SK-N-SH (cell line): ENCODE measurements at regions not wholly inside any gene's neighbourhood (a gene's known extent, or its start where the extent isn't known, plus 50 kb on each side); places are given as distances from the start of the nearest gene placed in this dataset.

Source experiments
- CTCF ChIA-PET: fragments of 300-600, 350-600 bp; formaldehyde crosslinking; extraction: SDS; loops from one replicate; lab custom pipeline; 2021; lab: Yijun Ruan, JAX
- POLR2A ChIA-PET: fragments of 350-600 bp; sonication (Branson Sonifier 250); formaldehyde crosslinking; extraction: SDS; loops from one replicate; lab custom pipeline; 2020; ENCODE audit warnings: antibody characterized with exemption, inconsistent platforms; lab: Yijun Ruan, JAX
- DNase-seq: peaks from one replicate; pipeline ENCODE4 v3.0.0; 2012
- H2AFZ ChIP-seq: fragments of 200-600 bp; sonication (generic); 2 replicates; pipeline ENCODE4 v1.8.1; 2016; ENCODE audit warnings: antibody characterized with exemption, mild to moderate bottlenecking, low read depth
- H3F3A ChIP-seq: fragments of 200-600 bp; sonication (generic); replicated peaks from 2 replicates; pipeline ENCODE3; 2016; ENCODE audit warnings: antibody characterized with exemption, mild to moderate bottlenecking; ENCODE audit not compliant: insufficient read depth
- H3K27ac ChIP-seq, 2 experiments: fragments of 200-500 bp in 1 of 2; fragments of 200-600 bp in 1 of 2; sonication (Bioruptor generic) in 1 of 2; sonication (generic), shearing (Covaris generic) in 1 of 2; 2 replicates each; pipeline versions ENCODE4 v1.5.1 to v1.6.1; 2014 to 2016; ENCODE audit warnings: low read depth in 2 of 2, inconsistent platforms in 1 of 2, low read length in 1 of 2, mild to moderate bottlenecking in 1 of 2, mixed read lengths in 1 of 2
- H3K27me3 ChIP-seq: fragments of 200-600 bp; sonication (generic), shearing (Covaris generic); 2 replicates; pipeline ENCODE4 v1.6.1; 2016; ENCODE audit warnings: mixed run types; ENCODE audit not compliant: insufficient read depth
- H3K36me3 ChIP-seq, 2 experiments: fragments of 200-500 bp in 1 of 2; fragments of 200-600 bp in 1 of 2; sonication (Bioruptor generic) in 1 of 2; sonication (generic) in 1 of 2; replicated peaks in 1 of 2; 2 replicates each; pipeline versions ENCODE3 to v1.5.1; 2014 to 2016; ENCODE audit warnings: low read length in 1 of 2, mild to moderate bottlenecking in 1 of 2; ENCODE audit not compliant: insufficient read depth in 2 of 2, control insufficient read depth in 1 of 2
- H3K4me1 ChIP-seq, 2 experiments: fragments of 200-500 bp in 1 of 2; fragments of 200-600 bp in 1 of 2; sonication (Bioruptor generic) in 1 of 2; sonication (generic), shearing (Covaris generic) in 1 of 2; 2 replicates each; pipeline versions ENCODE4 v1.5.1 to v1.6.1; 2014 to 2016; ENCODE audit warnings: low read depth in 1 of 2, low read length in 1 of 2, mixed run types in 1 of 2; ENCODE audit not compliant: insufficient read depth in 2 of 2, control insufficient read depth in 1 of 2
- H3K4me2 ChIP-seq: fragments of 200-600 bp; sonication (generic), shearing (Covaris generic); 2 replicates; pipeline ENCODE4 v1.6.1; 2017; ENCODE audit warnings: mixed run types
- H3K4me3 ChIP-seq, 2 experiments: fragments of 200-500 bp in 1 of 2; fragments of 200-600 bp in 1 of 2; sonication (Bioruptor generic) in 1 of 2; sonication (generic), shearing (Covaris generic) in 1 of 2; 2 replicates each; pipeline versions ENCODE4 v1.5.1 to v1.8.1; 2014 to 2016; ENCODE audit warnings: low read depth in 2 of 2, inconsistent platforms in 1 of 2, low read length in 1 of 2, mild to moderate bottlenecking in 1 of 2, mixed read lengths in 1 of 2, moderate library complexity in 1 of 2
- H3K79me2 ChIP-seq: fragments of 200-600 bp; sonication (generic); 2 replicates; pipeline ENCODE4 v1.8.1; 2017; ENCODE audit warnings: mild to moderate bottlenecking; ENCODE audit not compliant: insufficient read depth
- H3K9ac ChIP-seq: fragments of 200-600 bp; sonication (generic); 2 replicates; pipeline ENCODE4 v1.6.1; 2017; ENCODE audit warnings: mixed run types
- H3K9me2 ChIP-seq: fragments of 200-600 bp; sonication (generic); 2 replicates; pipeline ENCODE4 v1.6.1; 2017; ENCODE audit warnings: mixed run types
- H3K9me3 ChIP-seq: fragments of 200-600 bp; sonication (generic); 2 replicates; pipeline ENCODE4 v1.6.1; 2017; ENCODE audit warnings: mixed run types, mild to moderate bottlenecking, moderate library complexity
- H4K20me1 ChIP-seq: fragments of 200-600 bp; sonication (generic); 2 replicates; pipeline ENCODE4 v1.6.1; 2017; ENCODE audit warnings: mild to moderate bottlenecking, mixed run types; ENCODE audit not compliant: insufficient read depth
- CHD2 ChIP-seq: fragments of 150-350 bp; IDR thresholded peaks from 2 replicates; pipeline ENCODE4 v1.6.1; 2018; ENCODE audit warnings: low read length; ENCODE audit not compliant: partially characterized antibody
- EZH2phosphoT487 ChIP-seq: fragments of 200-600 bp; sonication (generic); IDR thresholded peaks from 2 replicates; pipeline ENCODE4 v1.6.1; 2017; ENCODE audit warnings: low read depth, mixed run types, mild to moderate bottlenecking, antibody characterized with exemption, moderate library complexity, borderline replicate concordance
- FOXM1 ChIP-seq: IDR thresholded peaks from 2 replicates; pipeline ENCODE4 v1.4.0; 2012; ENCODE audit warnings: low read depth, mild to moderate bottlenecking
- GABPA ChIP-seq: IDR thresholded peaks from 2 replicates; pipeline ENCODE4 v1.4.0; 2012; ENCODE audit warnings: low read depth, mild to moderate bottlenecking
- JUND ChIP-seq: IDR thresholded peaks from 2 replicates; pipeline ENCODE4 v1.4.0; 2012
- MEF2A ChIP-seq: IDR thresholded peaks from 2 replicates; pipeline ENCODE4 v1.4.0; 2012; ENCODE audit warnings: low read depth, borderline replicate concordance
- MXI1 ChIP-seq: IDR thresholded peaks from 2 replicates; pipeline ENCODE4 v1.6.1; 2012; ENCODE audit warnings: mild to moderate bottlenecking, low read depth, low read length, improper control_type of control experiment
- NFIC ChIP-seq: IDR thresholded peaks from 2 replicates; pipeline ENCODE4 v1.4.0; 2012; ENCODE audit warnings: borderline replicate concordance
- POLR2AphosphoS5 ChIP-seq: IDR thresholded peaks from 2 replicates; pipeline ENCODE4 v1.6.1; 2012; ENCODE audit warnings: low read depth, low read length
- RCOR1 ChIP-seq: fragments of 150-350 bp; IDR thresholded peaks from 2 replicates; pipeline ENCODE4 v1.6.1; 2017; ENCODE audit warnings: antibody characterized with exemption, low read length
- RXRA ChIP-seq: IDR thresholded peaks from 2 replicates; pipeline ENCODE4 v1.4.0; 2012; ENCODE audit warnings: low read depth, mild to moderate bottlenecking, borderline replicate concordance
- SIN3A ChIP-seq: IDR thresholded peaks from 2 replicates; pipeline ENCODE4 v1.6.1; 2012; ENCODE audit warnings: low read depth, mild to moderate bottlenecking, low read length, moderate library complexity, borderline replicate concordance
- TCF12 ChIP-seq: IDR thresholded peaks from 2 replicates; pipeline ENCODE4 v1.4.0; 2012
- TEAD4 ChIP-seq: IDR thresholded peaks from 2 replicates; pipeline ENCODE4 v1.4.0; 2012; ENCODE audit warnings: mild to moderate bottlenecking, borderline replicate concordance; ENCODE audit not compliant: insufficient read depth
- YY1 ChIP-seq: IDR thresholded peaks from 2 replicates; pipeline ENCODE4 v1.4.0; 2012; ENCODE audit warnings: low read depth, mild to moderate bottlenecking
- ZBTB33 ChIP-seq: IDR thresholded peaks from 2 replicates; pipeline ENCODE4 v1.4.0; 2012; ENCODE audit warnings: low read depth, borderline replicate concordance
- WGBS: methylation state at CpG from one replicate; pipeline ENCODE4 v1.1.6; 2017; ENCODE audit warnings: low lambda C conversion rate; 5-methylcytosine and 5-hydroxymethylcytosine counted together
- TF ChIP-seq, protein P1 (sequence below): IDR thresholded peaks from 2 replicates; pipeline ENCODE4 v1.6.1; 2012; ENCODE audit warnings: mild to moderate bottlenecking, low read depth, low read length, moderate library complexity
- TF ChIP-seq, protein P2 (sequence below): IDR thresholded peaks from 2 replicates; pipeline ENCODE4 v1.4.0; 2012; ENCODE audit warnings: low read depth, borderline replicate concordance
- TF ChIP-seq, protein P3 (sequence below): IDR thresholded peaks from 2 replicates; pipeline ENCODE4 v1.4.0; 2012; ENCODE audit warnings: low read depth

DNA sequence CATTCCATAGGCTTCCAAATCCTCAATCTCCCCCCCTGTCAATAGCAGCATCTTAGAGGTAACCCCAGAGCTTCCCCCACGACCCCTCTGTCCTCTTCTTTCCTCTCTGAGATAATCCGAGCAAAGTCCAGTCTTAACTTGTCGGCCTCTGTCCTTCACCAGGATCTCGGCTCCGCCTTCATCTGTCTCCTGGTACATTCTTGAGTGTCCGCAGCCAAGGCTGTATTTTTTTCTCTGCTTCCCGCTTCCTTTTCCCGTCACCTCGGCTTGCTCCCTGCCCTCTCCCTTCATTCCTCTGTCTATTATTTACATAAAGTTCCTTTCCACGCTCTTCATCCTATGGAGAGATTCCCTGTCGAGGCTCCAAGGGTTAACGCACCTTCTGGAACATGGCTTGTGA lies 153.9 kb upstream of the GSC start:
- 61% methylated on average over 12 of the region's 12 CpGs for WGBS
- Histone ChIP-seq H3K4me3 (no peak overlapping the region), H3K4me2 (no peak overlapping the region), H3K27ac (no peak overlapping the region), H3K36me3 (no peaks in the 10 kb centered on the region), H3K79me2 (no peaks in the 10 kb centered on the region), H3K27me3 (no peaks in the 10 kb centered on the region), H3K9ac (no peak overlapping the region), H2AFZ (no peak overlapping the region), H3K9me3 (no peaks in the 10 kb centered on the region), H4K20me1 (no peaks in the 10 kb centered on the region), H3K4me1 (no peaks in the 10 kb centered on the region), H3K9me2 (no peaks in the 10 kb centered on the region), H3F3A (no peaks in the 10 kb centered on the region)
- no peak for DNase-seq
- TF ChIP-seq MXI1 (no peak), GABPA (no peak)
- CTCF ChIA-PET: no interaction called here
- POLR2A ChIA-PET: no interaction called here

GRCh38 chr14:94922595-94923239 lies 152.8 kb upstream of the GSC start:
- no peak overlapping the region for H2AFZ ChIP-seq
- no peaks in the 10 kb centered on the region for H3K9me2 ChIP-seq
- no peaks in the 10 kb centered on the region for H3K36me3 ChIP-seq
- WGBS: 66% methylated on average over 11 of the region's 11 CpGs
- ChIA-PET POLR2A (no interaction called here), CTCF (no interaction called here)
- H3F3A ChIP-seq: no peaks in the 10 kb centered on the region
- TF ChIP-seq YY1: no peak
- TF ChIP-seq RCOR1: no peak
- TF ChIP-seq, protein P1, sequence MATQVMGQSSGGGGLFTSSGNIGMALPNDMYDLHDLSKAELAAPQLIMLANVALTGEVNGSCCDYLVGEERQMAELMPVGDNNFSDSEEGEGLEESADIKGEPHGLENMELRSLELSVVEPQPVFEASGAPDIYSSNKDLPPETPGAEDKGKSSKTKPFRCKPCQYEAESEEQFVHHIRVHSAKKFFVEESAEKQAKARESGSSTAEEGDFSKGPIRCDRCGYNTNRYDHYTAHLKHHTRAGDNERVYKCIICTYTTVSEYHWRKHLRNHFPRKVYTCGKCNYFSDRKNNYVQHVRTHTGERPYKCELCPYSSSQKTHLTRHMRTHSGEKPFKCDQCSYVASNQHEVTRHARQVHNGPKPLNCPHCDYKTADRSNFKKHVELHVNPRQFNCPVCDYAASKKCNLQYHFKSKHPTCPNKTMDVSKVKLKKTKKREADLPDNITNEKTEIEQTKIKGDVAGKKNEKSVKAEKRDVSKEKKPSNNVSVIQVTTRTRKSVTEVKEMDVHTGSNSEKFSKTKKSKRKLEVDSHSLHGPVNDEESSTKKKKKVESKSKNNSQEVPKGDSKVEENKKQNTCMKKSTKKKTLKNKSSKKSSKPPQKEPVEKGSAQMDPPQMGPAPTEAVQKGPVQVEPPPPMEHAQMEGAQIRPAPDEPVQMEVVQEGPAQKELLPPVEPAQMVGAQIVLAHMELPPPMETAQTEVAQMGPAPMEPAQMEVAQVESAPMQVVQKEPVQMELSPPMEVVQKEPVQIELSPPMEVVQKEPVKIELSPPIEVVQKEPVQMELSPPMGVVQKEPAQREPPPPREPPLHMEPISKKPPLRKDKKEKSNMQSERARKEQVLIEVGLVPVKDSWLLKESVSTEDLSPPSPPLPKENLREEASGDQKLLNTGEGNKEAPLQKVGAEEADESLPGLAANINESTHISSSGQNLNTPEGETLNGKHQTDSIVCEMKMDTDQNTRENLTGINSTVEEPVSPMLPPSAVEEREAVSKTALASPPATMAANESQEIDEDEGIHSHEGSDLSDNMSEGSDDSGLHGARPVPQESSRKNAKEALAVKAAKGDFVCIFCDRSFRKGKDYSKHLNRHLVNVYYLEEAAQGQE: no peak
- TF ChIP-seq MXI1: no peak
- no peak for TF ChIP-seq SIN3A
- TF ChIP-seq, protein P2, sequence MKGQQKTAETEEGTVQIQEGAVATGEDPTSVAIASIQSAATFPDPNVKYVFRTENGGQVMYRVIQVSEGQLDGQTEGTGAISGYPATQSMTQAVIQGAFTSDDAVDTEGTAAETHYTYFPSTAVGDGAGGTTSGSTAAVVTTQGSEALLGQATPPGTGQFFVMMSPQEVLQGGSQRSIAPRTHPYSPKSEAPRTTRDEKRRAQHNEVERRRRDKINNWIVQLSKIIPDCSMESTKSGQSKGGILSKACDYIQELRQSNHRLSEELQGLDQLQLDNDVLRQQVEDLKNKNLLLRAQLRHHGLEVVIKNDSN: no peak
- no peak for TF ChIP-seq EZH2phosphoT487
- TF ChIP-seq MEF2A: no peak
- no peak for TF ChIP-seq ZBTB33
- TF ChIP-seq NFIC: no peak
- TF ChIP-seq GABPA: no peak
- TF ChIP-seq, protein P3, sequence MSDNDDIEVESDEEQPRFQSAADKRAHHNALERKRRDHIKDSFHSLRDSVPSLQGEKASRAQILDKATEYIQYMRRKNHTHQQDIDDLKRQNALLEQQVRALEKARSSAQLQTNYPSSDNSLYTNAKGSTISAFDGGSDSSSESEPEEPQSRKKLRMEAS: no peak
- TF ChIP-seq CHD2: no peak
- TF ChIP-seq RXRA: no peak
- no peak for TF ChIP-seq TEAD4
- no peak for TF ChIP-seq POLR2AphosphoS5
- TF ChIP-seq TCF12: no peak
- TF ChIP-seq FOXM1: no peak
- no peak for TF ChIP-seq JUND
- no peaks in the 10 kb centered on the region for H3K27me3 ChIP-seq
- no peaks in the 10 kb centered on the region for H3K4me1 ChIP-seq
- H4K20me1 ChIP-seq: no peaks in the 10 kb centered on the region
- H3K4me3 ChIP-seq: no peak overlapping the region
- H3K27ac ChIP-seq: no peak overlapping the region
- no peak overlapping the region for H3K9ac ChIP-seq
- H3K79me2 ChIP-seq: no peaks in the 10 kb centered on the region
- H3K9me3 ChIP-seq: no peaks in the 10 kb centered on the region
- no peak overlapping the region for H3K4me2 ChIP-seq
- no peak for DNase-seq
